Choroid plexus epithelial cell (primary cell): ENCODE measurements at regions not wholly inside any gene's neighbourhood (a gene's known extent, or its start where the extent isn't known, plus 50 kb on each side); places are given as distances from the start of the nearest gene placed in this dataset.

Source experiments
- DNase-seq: peaks from one replicate; pipeline ENCODE4 v3.0.0-alpha.2; 2010; ENCODE audit warnings: low read depth
- H3K4me3 ChIP-seq: 2 replicates; pipeline ENCODE4 v1.5.1; 2011; ENCODE audit warnings: low read depth, mild to moderate bottlenecking, control low read depth, low read length, moderate library complexity
- CTCF ChIP-seq: conservative IDR thresholded peaks from 2 replicates; pipeline ENCODE4 v1.5.1; 2011; ENCODE audit warnings: low read depth, mild to moderate bottlenecking, control low read depth, inconsistent platforms, low read length, moderate library complexity

DNA sequence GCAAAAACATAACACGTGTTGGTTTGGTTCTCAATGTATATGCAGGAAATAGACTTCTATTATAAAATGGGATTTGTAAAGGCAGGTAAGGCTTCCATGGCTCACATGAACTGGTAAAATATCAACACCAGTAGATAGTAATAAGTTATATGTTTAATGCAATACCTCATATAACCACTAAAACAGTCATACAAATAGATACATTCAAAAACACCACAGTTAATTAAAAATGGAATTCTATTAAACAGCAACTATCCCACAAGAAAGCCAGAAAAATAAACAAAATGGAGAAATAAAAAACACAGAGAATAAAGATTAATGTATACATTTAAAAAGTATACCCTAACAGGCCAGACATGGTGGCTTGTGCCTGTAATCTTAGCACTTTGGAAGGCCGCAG is 243.8 kb upstream of the LRATD1 start:
- H3K4me3 ChIP-seq: no peak overlapping the region
- DNase-seq: no peak
- TF ChIP-seq CTCF: no peak

DNA sequence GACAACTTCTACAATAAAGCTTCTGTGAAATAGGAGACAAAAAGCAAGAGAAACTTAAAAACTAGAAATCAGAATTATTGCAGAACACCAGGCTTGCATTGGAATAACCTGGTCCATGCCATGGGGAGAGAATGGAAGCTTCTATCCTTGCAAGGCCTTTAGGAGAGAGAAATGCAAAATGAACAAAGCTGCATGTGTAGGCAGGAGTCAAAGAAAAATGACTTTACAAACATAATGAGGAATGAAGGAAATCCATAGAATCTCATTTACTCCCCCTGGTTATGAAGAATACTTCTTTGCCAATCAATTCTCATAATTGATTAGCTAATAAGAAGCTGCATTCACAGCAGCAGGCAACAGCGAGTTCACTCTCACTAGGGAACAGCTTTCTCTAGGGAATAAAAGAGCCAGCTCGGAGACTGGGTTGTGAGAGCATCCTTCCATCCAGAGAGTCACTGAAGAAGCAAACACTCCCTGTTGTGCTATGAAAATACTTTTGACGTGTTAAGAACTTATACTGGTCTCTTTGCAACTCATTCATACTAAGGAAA is 235.9 kb upstream of the LRATD1 start:
- TF ChIP-seq CTCF: no peak
- DNase-seq: no peak
- no peak overlapping the region for H3K4me3 ChIP-seq

DNA sequence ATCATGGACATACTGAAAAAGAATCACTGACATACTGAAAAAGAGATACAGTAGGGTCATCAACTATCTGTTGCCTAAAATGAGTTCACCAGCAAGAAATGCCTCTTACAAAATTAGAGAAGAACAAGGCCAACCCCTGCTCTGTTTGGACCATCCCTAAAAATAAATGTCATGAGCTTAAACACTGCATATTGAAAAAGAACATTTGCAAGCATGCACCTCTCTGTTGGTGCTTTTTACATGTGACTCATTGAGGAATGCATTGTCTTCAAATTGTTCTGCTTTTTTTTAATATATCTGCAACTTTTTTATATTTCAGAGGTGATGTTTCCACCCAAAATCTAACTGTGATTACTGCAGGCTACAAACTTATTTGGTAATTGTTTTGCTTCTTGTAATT is 233.9 kb upstream of the LRATD1 start:
- no peak for DNase-seq
- TF ChIP-seq CTCF: no peak
- no peak overlapping the region for H3K4me3 ChIP-seq

- no peak for DNase-seq
- H3K4me3 ChIP-seq: no peak overlapping the region
- TF ChIP-seq CTCF: no peak
Measured at GRCh38 chr2:14401873-14402272, 230.6 kb upstream of the LRATD1 start.

- TF ChIP-seq CTCF: no peak
- DNase-seq: no peak
- H3K4me3 ChIP-seq: no peak overlapping the region
Measured at GRCh38 chr2:14408695-14409094, 223.8 kb upstream of the LRATD1 start.

- no peak for TF ChIP-seq CTCF
- no peak for DNase-seq
- no peak overlapping the region for H3K4me3 ChIP-seq
Measured at GRCh38 chr2:14417551-14417950, 215.0 kb upstream of the LRATD1 start.

DNA sequence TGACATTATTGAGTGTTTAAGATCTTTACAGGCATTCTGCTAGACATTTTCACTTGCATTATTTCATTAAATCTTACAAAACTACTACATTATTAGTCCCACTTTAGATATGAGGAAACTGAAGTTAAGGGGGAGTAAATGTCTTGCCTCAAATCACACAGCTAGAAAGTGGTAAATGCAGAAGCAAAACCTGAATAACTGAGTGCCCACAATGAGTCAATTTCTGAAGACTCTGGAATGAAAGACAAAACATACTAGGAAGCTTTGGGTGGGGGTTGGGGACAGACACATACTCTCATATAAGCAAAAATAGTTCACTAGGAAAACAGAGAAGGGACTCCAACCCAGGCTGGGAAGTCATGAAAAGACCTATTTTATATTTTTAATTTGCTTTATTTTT is 214.4 kb upstream of the LRATD1 start:
- DNase-seq: no peak
- no peak overlapping the region for H3K4me3 ChIP-seq
- no peak for TF ChIP-seq CTCF
